HG03378 (cell line): ENCODE measurements at regions not wholly inside any gene's neighbourhood (a gene's known extent, or its start where the extent isn't known, plus 50 kb on each side); places are given as distances from the start of the nearest gene placed in this dataset.

Experiments used
- ATAC-seq: cut with Tn5 transposase; IDR thresholded peaks from one replicate; pipeline ENCODE4 v1.9.1; 2021; ENCODE audit warnings: mild to moderate bottlenecking, moderate library complexity; ENCODE audit not compliant: unreplicated experiment

- ATAC-seq = no peak
Measured at GRCh38 chr1:186557147-186557777, 96.3 kb upstream of the PDC start.

DNA sequence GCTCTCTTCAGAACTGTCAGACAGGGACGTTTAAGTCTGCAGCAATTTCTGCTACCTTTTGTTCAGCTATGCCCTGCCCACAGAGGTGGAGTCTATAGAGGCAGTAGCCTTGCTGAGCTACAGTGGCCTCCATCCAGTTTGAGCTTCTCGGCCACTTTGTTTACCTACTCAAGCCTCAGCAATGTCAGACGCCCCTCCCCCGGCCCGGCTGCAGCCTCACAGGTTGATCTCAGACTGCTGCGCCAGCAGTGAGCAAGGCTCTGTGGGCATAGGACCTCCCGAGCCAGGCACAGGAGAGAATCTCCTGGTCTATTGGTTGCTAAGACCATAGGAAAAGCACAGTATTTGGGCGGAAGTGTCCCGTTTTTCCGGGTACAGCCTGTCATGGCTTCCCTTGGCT lies 89.9 kb upstream of the PDC start:
- ATAC-seq = no peak

- ATAC-seq = no peak
Measured at GRCh38 chr1:186541003-186541402, 80.1 kb upstream of the PDC start.

DNA sequence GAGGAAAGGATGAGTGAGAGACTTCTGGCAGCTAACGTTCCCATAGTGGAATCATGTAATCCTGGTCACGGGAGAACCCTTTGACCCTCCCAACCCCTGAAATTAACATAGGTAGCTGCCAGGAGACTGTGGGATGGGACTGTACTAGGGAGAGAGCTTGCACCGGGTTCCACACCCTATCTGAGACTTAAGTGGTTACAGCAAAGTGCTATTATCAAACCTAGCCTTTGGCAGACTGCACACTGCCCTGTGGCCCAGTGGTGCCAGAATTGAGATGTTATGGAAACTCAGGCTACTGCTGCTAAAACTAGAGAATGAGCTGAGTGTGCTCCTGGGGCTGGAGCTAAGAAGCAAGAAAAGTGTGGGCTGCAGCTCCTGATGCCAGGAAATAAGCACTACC lies 79.6 kb upstream of the PDC start:
- no peak for ATAC-seq

DNA sequence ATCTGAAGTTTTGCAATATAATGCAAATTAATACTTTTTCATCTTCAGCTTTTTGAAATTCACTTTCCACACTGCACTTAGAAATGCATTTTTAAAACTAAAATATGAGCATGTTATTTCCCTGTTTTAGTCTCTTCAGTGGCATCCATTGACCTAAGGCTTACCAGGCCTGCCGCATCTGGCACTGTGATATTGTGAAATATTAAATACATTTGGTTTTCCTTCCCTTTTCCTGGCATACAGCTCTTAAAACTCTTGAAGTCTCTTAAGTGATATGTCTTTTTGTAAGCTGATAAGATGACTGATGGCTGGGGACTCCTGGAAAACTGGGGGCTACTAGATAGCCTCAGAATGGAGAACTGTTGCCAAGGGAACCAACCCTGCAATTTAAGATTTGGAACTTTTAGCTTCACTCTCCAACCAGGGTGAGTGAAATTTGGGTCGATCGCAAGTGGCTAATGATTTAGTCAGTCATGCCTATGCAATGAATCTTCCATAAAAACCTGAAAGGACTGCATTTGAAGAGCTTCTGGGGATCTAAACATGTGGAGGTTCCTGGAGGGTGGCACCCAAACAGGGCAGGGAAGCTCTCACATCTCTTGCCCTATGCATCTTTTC lies 75.5 kb upstream of the PDC start:
- ATAC-seq = no peak

DNA sequence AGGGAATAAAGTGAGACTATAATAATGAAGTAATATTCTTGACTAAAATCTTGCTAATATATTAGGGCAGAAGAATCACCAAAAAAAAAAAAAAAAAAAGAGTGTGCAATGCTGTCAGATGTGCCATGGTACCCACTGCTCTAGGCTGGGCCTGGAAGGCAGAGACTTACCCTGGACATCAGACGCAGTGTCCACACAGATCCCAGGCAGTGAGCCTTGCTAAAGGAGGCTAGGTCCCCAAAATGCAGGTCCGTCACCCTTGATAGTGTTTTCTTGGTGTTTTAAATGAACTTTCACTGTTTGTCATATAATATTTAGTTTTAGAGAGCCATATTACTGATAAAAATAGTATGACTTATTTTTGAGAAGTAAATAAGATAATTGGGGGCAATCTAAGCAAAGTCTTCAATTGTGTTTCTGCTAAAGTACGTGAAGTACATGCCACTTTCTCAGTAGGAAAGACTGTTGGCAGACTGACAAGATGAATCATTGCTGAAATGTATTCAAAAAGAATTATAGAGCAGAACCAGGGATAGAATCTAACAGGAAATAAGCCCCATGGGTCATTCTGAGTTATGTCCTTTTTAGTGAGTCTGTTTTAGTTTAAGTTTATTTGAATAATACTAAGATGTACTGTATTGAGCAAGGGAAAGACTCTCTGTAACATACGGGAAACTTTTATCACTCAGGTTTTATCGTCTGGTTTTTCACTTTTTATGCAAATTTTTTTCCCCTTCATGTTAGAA lies 74.6 kb upstream of the PDC start:
- peak; percentile 54 for ATAC-seq

DNA sequence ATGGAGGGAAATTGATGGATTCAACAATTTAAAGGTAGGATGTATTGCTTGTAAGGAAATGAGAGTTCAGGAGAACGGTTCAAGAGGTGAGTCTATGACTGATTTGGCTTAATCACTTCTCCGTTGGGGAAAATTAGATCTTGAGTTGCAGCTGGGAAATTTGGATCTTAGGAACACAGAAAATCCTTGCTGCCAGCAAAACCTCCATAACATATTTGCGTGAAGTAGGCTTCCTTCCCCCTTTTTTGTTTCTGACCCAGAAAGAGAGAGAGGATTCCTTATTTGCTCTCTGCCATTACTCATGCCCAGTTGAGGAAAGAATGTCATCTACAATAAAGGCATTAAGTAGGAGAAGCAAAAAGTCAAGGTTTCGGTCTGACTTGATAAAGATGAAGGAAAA lies 73.5 kb upstream of the PDC start:
- no peak for ATAC-seq

DNA sequence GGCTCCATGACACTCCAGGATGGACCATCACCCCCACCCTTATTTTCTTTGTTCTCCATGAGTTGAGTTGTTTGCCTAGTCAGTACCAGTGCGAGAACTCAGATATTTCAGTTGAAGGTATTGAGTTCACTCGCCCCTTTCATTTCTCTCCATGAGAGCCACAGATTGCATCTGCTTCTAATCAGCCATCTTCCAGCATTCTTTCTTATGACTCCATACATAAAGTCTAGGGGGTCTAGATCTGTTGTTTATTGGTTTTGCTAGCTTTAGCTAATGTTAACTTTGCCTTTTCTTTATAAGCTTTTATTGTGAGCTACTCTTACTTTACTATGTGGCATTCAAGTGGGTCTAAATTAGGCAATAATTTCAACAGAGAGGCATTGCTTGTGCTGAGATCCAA lies 71.6 kb upstream of the PDC start:
- no peak for ATAC-seq

DNA sequence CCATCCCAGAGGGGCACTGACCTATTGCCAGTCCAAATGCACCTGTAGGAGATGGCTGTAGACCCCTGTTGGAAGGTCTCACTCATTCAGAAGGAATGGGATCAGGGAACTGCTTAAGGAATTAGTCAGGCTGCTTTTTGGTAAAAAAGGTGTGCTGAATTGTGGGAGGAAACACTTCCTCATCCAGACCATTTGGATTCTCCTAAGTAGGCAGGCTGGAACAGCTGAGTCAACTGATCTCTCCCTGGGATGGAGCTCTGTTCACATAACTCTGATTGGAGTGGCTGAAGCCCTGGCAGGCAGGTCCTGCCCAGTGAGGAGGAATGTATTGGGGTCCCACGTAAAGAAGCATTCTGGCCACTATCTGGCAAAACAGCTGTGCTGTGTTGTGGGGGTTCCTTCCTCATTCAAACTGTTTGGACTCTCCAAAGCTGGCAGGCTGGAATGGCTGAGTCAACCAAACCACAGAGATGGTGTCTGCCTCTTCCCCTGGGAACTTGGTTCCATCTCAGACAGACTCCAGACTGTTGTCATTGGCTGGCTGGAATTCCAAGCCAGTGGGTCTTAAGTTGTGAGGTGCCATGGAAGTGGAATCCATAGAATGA lies 70.7 kb upstream of the PDC start:
- ATAC-seq = no peak

DNA sequence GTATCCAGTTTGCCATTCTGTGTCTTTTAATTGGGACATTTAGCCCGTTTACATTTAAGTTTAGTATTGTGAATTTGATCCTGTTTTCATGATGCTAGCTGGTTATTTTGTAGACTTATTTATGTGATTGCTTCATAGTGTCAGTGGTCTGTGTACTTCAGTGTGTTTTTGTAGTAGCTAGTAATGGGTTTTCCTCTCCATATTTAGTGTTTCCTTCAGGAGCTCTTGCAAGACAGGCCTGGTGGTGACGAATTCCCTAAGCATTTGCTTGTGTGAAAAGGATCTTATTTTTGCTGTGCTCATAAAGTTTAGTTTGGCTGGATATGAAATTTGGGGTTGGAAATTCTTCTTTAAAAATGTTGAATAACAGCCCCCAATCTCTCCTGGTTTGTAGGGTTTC lies 69.2 kb upstream of the PDC start:
- no peak for ATAC-seq

- no peak for ATAC-seq
Measured at GRCh38 chr1:186519982-186520381, 59.1 kb upstream of the PDC start.

DNA sequence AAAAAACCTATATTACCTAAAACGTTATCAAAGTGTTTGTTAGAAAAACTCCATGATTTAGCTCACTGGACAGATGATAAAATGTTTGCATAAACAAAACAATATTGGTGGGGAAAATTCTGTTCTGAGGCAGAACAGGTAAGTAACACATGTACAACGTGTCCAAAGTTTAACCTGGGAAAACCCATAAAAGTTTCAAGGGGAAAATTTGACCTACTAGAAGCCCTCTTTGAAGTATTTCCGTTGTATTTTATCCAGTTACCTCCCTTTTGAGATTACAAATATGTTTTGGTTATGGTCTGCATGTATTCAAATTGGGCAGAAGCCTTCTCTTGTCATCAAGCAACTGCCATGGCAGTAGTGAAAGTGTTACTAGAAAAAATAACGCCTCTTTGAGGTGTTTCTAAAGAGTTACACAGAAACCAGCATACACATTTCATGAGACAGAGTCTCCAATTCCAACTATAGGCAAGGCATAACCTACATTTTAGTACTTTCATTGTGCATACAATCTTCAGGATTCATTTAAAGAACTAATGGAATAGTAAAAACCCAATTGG lies 58.0 kb upstream of the PDC start:
- peak; percentile 67 for ATAC-seq

DNA sequence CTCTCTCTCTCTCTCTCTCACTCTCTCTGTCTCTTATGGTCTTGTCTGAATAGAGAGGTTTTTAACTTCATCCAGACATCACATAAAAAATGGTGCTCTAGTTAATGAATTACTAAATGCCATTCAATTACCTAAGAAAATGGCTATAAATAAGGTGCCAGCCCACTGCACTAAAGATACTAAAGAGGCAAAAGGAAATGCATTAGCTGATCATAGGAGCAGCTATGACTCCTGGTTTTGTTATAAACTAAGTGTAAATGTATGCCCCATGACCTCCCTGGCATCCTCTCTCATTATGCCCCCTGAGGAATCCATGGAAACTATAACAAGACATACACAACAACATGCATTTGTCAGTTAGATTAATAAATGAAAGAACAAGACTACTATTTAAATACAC lies 57.5 kb upstream of the PDC start:
- ATAC-seq = peak; percentile 21

GRCh38 chr1:186514367-186514766 lies 53.5 kb upstream of the PDC start:
- no peak for ATAC-seq

GRCh38 chr1:186513526-186513925 lies 52.6 kb upstream of the PDC start:
- ATAC-seq = no peak

DNA sequence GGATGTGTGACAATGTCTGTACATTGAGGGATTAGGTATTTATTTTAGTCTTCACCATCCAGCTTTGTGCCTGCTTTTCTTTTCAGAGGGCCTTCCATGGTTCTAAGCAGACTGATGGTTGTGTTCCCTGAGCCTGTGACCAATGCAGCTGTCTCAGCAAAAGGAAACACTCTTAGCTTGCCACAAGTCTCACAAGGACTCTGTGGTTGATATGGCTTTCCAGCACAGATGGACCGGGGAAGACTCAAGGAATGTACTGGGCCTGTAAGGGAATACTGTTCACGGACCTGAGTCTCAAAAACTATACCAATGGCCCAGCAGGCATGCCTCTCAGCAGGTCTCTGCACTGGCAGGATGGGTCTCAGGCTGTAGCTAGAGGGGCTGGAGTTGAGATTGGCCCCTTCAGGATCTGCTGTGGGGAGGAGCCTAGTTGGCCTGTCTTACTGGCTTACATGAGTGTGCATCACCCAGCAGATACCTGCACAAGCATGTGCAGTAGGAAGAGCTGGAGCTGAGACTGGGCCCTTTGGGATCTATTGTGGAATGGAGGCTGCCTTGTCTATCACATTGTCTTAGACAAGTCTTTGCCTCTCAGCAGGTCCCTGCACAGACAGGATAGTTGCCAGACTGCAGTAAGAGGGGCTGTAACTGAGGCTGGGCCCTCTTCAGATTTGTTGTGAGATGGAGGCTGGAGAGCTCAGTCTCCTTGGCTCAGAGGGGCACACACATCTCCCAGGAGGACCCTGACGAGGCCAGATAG lies 52.0 kb upstream of the PDC start:
- no peak for ATAC-seq

DNA sequence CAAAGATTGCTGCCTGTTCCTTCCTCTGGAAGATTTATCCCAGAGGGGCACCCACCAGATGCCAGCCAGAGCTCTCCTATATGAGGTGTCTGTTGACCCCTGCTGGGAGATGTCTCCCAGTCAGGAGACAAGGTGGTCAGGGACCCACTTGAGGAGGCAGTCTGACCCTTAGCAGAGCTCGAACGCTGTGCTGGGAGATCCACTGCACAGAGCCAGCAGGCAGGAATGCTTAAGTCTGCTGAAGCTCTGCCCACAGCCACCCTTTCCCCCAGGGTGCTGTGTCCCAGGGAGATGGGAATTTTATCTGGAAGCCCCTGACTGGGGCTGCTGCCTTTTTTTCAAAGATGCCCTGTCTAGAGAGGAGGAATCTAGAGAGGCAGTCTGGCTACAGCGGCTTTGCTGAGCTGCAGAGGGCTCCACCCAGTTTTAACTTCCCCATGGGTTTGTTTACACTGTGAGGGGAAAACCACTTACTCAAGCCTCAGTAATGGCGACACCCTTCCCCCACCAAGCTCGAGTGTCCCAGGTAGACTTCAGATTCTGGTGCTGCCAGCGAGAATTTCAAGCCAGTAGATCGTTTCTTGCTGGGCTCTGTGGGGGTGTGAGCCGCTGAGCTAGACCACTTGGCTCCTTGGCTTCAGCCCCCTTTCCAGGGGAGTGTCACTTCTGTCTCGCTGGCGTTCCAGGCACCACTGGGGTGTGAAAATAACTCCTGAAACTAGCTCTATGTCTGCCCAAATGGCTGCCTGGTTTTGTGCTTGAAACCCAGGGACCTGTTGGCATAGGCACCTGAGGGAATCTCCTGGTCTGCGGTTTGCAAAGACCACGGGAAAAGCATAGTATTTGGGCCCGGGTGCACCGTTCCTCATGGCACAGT lies 51.1 kb upstream of the PDC start:
- peak; percentile 96 for ATAC-seq
